ENCODE measurements at regions not wholly inside any gene's neighbourhood (a gene's known extent, or its start where the extent isn't known, plus 50 kb on each side); places are given as distances from the start of the nearest gene placed in this dataset.

- no peak for DNase-seq
- 57 to 63% methylated on average over 1 of the region's 1 CpG for WGBS, 2 donors
These were observed 92.6 kb downstream of the ZNF486 start for GRCh38 chr19:20259615-20260014.

DNA sequence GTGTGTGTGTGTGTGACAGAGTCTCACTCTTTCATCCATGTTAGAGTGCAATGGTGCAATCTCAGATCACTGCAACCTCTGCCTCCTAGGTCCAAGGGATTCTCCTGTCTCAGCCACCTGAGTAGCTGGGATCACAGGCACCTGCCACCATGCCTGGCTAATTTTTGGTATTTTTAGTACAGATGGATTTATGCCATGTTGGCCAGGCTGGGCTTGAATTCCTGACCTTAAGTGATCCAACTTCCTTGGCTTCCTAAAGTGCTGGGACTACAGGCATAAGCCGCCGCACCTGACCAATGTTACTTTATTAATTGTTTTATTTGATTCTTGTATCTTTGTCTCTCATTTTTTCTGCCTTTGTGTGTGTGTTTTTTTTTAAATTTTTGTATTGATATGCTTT lies 89.6 kb downstream of the ZNF486 start:
- no peak for ATAC-seq (ENCODE audit: insufficient read depth, low FRiP score)
- 92 to 99% methylated on average over 2 of the region's 2 CpGs for WGBS, 2 donors

More at GRCh38 chr19:20259615-20260014, 92.6 kb downstream of the ZNF486 start:
- Histone ChIP-seq H3K27me3 (ENCODE audit: control insufficient read depth in 3 of 3, insufficient read depth in 3 of 3, low read length in 2 of 3) (no peaks in the 10 kb centered on the region), H3K9me3 (ENCODE audit: control insufficient read depth in 4 of 4, insufficient read depth in 3 of 4, low read length in 3 of 4) (no peaks in the 10 kb centered on the region), H3K4me1 (ENCODE audit: control insufficient read depth in 5 of 5, insufficient read depth in 5 of 5, low read length in 5 of 5) (no peaks in the 10 kb centered on the region), H3K36me3 (ENCODE audit: control insufficient read depth in 4 of 4, insufficient read depth in 4 of 4, low read length in 4 of 4) (no peaks in the 10 kb centered on the region), H3K4me3 (no peak overlapping the region), H3K27ac (ENCODE audit: low read depth in 1 of 2, low read length in 1 of 2) (no peak overlapping the region), H3K9ac (ENCODE audit: insufficient read depth in 1 of 2, low read length in 2 of 2) (no peak overlapping the region)
- ATAC-seq (ENCODE audit: insufficient read depth, low FRiP score): no peak
- TF ChIP-seq, protein P1, sequence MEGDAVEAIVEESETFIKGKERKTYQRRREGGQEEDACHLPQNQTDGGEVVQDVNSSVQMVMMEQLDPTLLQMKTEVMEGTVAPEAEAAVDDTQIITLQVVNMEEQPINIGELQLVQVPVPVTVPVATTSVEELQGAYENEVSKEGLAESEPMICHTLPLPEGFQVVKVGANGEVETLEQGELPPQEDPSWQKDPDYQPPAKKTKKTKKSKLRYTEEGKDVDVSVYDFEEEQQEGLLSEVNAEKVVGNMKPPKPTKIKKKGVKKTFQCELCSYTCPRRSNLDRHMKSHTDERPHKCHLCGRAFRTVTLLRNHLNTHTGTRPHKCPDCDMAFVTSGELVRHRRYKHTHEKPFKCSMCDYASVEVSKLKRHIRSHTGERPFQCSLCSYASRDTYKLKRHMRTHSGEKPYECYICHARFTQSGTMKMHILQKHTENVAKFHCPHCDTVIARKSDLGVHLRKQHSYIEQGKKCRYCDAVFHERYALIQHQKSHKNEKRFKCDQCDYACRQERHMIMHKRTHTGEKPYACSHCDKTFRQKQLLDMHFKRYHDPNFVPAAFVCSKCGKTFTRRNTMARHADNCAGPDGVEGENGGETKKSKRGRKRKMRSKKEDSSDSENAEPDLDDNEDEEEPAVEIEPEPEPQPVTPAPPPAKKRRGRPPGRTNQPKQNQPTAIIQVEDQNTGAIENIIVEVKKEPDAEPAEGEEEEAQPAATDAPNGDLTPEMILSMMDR (IDR thresholded peaks at IDR 0.05; ENCODE audit: control extremely low read depth, extremely low read depth): no peak

GRCh38 chr19:20254121-20254520 lies 87.1 kb downstream of the ZNF486 start:
- Histone ChIP-seq H3K9me3 (ENCODE audit: control insufficient read depth in 4 of 4, insufficient read depth in 3 of 4, low read length in 3 of 4) (no peaks in the 10 kb centered on the region), H3K36me3 (ENCODE audit: control insufficient read depth in 4 of 4, insufficient read depth in 4 of 4, low read length in 4 of 4) (no peaks in the 10 kb centered on the region), H3K27ac (ENCODE audit: low read depth in 1 of 2, low read length in 1 of 2) (no peak overlapping the region), H3K27me3 (ENCODE audit: control insufficient read depth in 3 of 3, insufficient read depth in 3 of 3, low read length in 2 of 3) (no peaks in the 10 kb centered on the region), H3K9ac (ENCODE audit: insufficient read depth in 1 of 2, low read length in 2 of 2) (no peak overlapping the region), H3K4me3 (no peak overlapping the region), H3K4me1 (ENCODE audit: control insufficient read depth in 5 of 5, insufficient read depth in 5 of 5, low read length in 5 of 5) (no peaks in the 10 kb centered on the region)
- TF ChIP-seq, protein P1 (IDR thresholded peaks at IDR 0.05; ENCODE audit: control extremely low read depth, extremely low read depth): no peak
- ATAC-seq (ENCODE audit: insufficient read depth, low FRiP score): no peak
- 91% methylated on average over 5 of the region's 5 CpGs for WGBS, 2 donors
- DNase-seq: no peak

More for the DNA sequence above, 89.6 kb downstream of the ZNF486 start:
- TF ChIP-seq, protein P1 (IDR thresholded peaks at IDR 0.05; ENCODE audit: control extremely low read depth, extremely low read depth): no peak
- no peaks in the 10 kb centered on the region for H3K27me3 ChIP-seq (ENCODE audit: control insufficient read depth in 3 of 3, insufficient read depth in 3 of 3, low read length in 2 of 3)
- no peak overlapping the region for H3K27ac ChIP-seq (ENCODE audit: low read depth in 1 of 2, low read length in 1 of 2)
- DNase-seq: no peak
- H3K4me1 ChIP-seq (ENCODE audit: control insufficient read depth in 5 of 5, insufficient read depth in 5 of 5, low read length in 5 of 5): no peaks in the 10 kb centered on the region
- no peaks in the 10 kb centered on the region for H3K9me3 ChIP-seq (ENCODE audit: control insufficient read depth in 4 of 4, insufficient read depth in 3 of 4, low read length in 3 of 4)
- H3K36me3 ChIP-seq (ENCODE audit: control insufficient read depth in 4 of 4, insufficient read depth in 4 of 4, low read length in 4 of 4): no peaks in the 10 kb centered on the region
- no peak overlapping the region for H3K9ac ChIP-seq (ENCODE audit: insufficient read depth in 1 of 2, low read length in 2 of 2)
- H3K4me3 ChIP-seq: no peak overlapping the region

GRCh38 chr19:20252613-20253012 lies 85.6 kb downstream of the ZNF486 start:
- TF ChIP-seq, protein P1 (IDR thresholded peaks at IDR 0.05; ENCODE audit: control extremely low read depth, extremely low read depth): no peak
- Histone ChIP-seq H3K27ac (ENCODE audit: low read depth in 1 of 2, low read length in 1 of 2) (no peak overlapping the region), H3K27me3 (ENCODE audit: control insufficient read depth in 3 of 3, insufficient read depth in 3 of 3, low read length in 2 of 3) (no peaks in the 10 kb centered on the region), H3K4me3 (no peak overlapping the region), H3K9me3 (ENCODE audit: control insufficient read depth in 4 of 4, insufficient read depth in 3 of 4, low read length in 3 of 4) (no peaks in the 10 kb centered on the region), H3K36me3 (ENCODE audit: control insufficient read depth in 4 of 4, insufficient read depth in 4 of 4, low read length in 4 of 4) (no peaks in the 10 kb centered on the region), H3K9ac (ENCODE audit: insufficient read depth in 1 of 2, low read length in 2 of 2) (no peak overlapping the region), H3K4me1 (ENCODE audit: control insufficient read depth in 5 of 5, insufficient read depth in 5 of 5, low read length in 5 of 5) (peaks cover 0 to 2% (median 0%) of the 10 kb centered on the region in 5 donors)
- ATAC-seq (ENCODE audit: insufficient read depth, low FRiP score): no peak
- DNase-seq: no peak

Measured in lung (tissue), 11 donors.